CD14-positive monocyte (primary cell): ENCODE measurements at regions not wholly inside any gene's neighbourhood (a gene's known extent, or its start where the extent isn't known, plus 50 kb on each side); places are given as distances from the start of the nearest gene placed in this dataset.

ENCODE experiments used
- DNase-seq, 3 donors: peaks; one replicate each; pipeline ENCODE4 v3.0.0-alpha.2; 2011 to 2022
- H2AFZ ChIP-seq: 2 replicates; pipeline ENCODE4 v1.6.0; 2012; ENCODE audit warnings: mild to moderate bottlenecking, low read depth, low read length, inconsistent platforms; ENCODE audit not compliant: insufficient read depth, poor library complexity, severe bottlenecking
- H3K27ac ChIP-seq, 2 donors: 1 replicate in 1 of 2; 2 replicates in 1 of 2; pipeline ENCODE4 v1.5.1; 2012 to 2013; ENCODE audit warnings: low read length in 2 of 2, control low read depth in 1 of 2, inconsistent platforms in 1 of 2, low read depth in 1 of 2, mild to moderate bottlenecking in 1 of 2
- H3K27me3 ChIP-seq, 2 donors: one replicate each; pipeline versions ENCODE4 v1.6.0 to v1.6.1; 2011 to 2013; ENCODE audit warnings: low read length in 2 of 2; ENCODE audit not compliant: control insufficient read depth in 2 of 2, insufficient read depth in 2 of 2
- H3K36me3 ChIP-seq, 2 donors: replicated peaks in 1 of 2; 1 replicate in 1 of 2; 2 replicates in 1 of 2; pipeline versions ENCODE4 v1.5.1 to v1.6.1; 2012 to 2013; ENCODE audit warnings: low read length in 2 of 2, control low read depth in 1 of 2, inconsistent platforms in 1 of 2, mild to moderate bottlenecking in 1 of 2; ENCODE audit not compliant: insufficient read depth in 2 of 2, control insufficient read depth in 1 of 2
- H3K4me1 ChIP-seq, 2 donors: 1 replicate in 1 of 2; 2 replicates in 1 of 2; pipeline versions ENCODE4 v1.5.1 to v1.6.1; 2012 to 2013; ENCODE audit warnings: low read length in 2 of 2, control low read depth in 1 of 2, inconsistent platforms in 1 of 2, mild to moderate bottlenecking in 1 of 2, moderate library complexity in 1 of 2; ENCODE audit not compliant: insufficient read depth in 2 of 2, control insufficient read depth in 1 of 2
- H3K4me2 ChIP-seq: replicated peaks from 2 replicates; pipeline ENCODE3; 2012; ENCODE audit warnings: low read length, moderate library complexity, mild to moderate bottlenecking; ENCODE audit not compliant: poor library complexity, severe bottlenecking; ENCODE audit errors: extremely low read depth
- H3K4me3 ChIP-seq, 3 experiments: fragments of 200-600 bp in 1 of 3; sonication (generic) in 1 of 3; replicated peaks in 1 of 3; 1 replicate in 2 of 3; 2 replicates in 1 of 3; pipeline ENCODE4 v1.5.1; 2011 to 2013; ENCODE audit warnings: low read length in 3 of 3, mild to moderate bottlenecking in 3 of 3, control low read depth in 2 of 3, low read depth in 2 of 3, inconsistent platforms in 1 of 3, moderate library complexity in 1 of 3
- H3K79me2 ChIP-seq: 2 replicates; pipeline ENCODE4 v1.6.0; 2012; ENCODE audit warnings: mild to moderate bottlenecking, control low read depth, inconsistent platforms, low read length, moderate library complexity; ENCODE audit not compliant: insufficient read depth
- H3K9ac ChIP-seq: 2 replicates; pipeline ENCODE4 v1.6.0; 2017; ENCODE audit warnings: low read length, mild to moderate bottlenecking; ENCODE audit not compliant: insufficient read depth, poor library complexity, severe bottlenecking
- H3K9me3 ChIP-seq, 2 donors: replicated peaks in 1 of 2; 1 replicate in 1 of 2; 2 replicates in 1 of 2; pipeline versions ENCODE4 v1.5.1 to v1.6.1; 2012 to 2013; ENCODE audit warnings: low read length in 2 of 2, control low read depth in 1 of 2; ENCODE audit not compliant: control insufficient read depth in 1 of 2, insufficient read depth in 1 of 2
- H4K20me1 ChIP-seq: 2 replicates; pipeline ENCODE4 v1.6.0; 2012; ENCODE audit warnings: mild to moderate bottlenecking, low read length, control low read depth, moderate library complexity; ENCODE audit not compliant: insufficient read depth
- H3K27ac Mint-ChIP-seq, 7 donors: one replicate each; pipeline ENCODE4 v1.8.0; 2020; ENCODE audit warnings: mild to moderate bottlenecking in 7 of 7, mixed read lengths in 7 of 7, moderate library complexity in 6 of 7, inconsistent platforms in 2 of 7
- H3K27me3 Mint-ChIP-seq, 3 donors: one replicate each; pipeline ENCODE4 v1.8.0; 2021 to 2022; ENCODE audit warnings: low read depth in 3 of 3, mild to moderate bottlenecking in 3 of 3, mixed read lengths in 3 of 3, moderate library complexity in 3 of 3, inconsistent platforms in 1 of 3
- H3K36me3 Mint-ChIP-seq, 2 donors: one replicate each; pipeline ENCODE4 v1.8.0; 2020; ENCODE audit warnings: mixed read lengths in 2 of 2, inconsistent platforms in 1 of 2, mild to moderate bottlenecking in 1 of 2
- H3K4me1 Mint-ChIP-seq: one replicate; pipeline ENCODE4 v1.8.0; 2020; ENCODE audit warnings: mild to moderate bottlenecking, mixed read lengths
- H3K4me3 Mint-ChIP-seq, 2 donors: one replicate each; pipeline ENCODE4 v1.8.0; 2020; ENCODE audit warnings: mild to moderate bottlenecking in 2 of 2, mixed read lengths in 2 of 2, moderate library complexity in 1 of 2
- H3K9me3 Mint-ChIP-seq, 7 donors: one replicate each; pipeline ENCODE4 v1.8.0; 2020 to 2022; ENCODE audit warnings: mixed read lengths in 7 of 7, mild to moderate bottlenecking in 6 of 7, moderate library complexity in 6 of 7, inconsistent platforms in 2 of 7
- CTCF ChIP-seq: fragments of 200-600 bp; IDR thresholded peaks from one replicate; pipeline ENCODE4 v1.8.0; 2022; ENCODE audit warnings: antibody characterized with exemption, mild to moderate bottlenecking
- WGBS: methylation state at CpG from one replicate; pipeline ENCODE4 v1.1.5; 2013; ENCODE audit warnings: missing lambda C conversion rate; ENCODE audit not compliant: insufficient coverage; 5-methylcytosine and 5-hydroxymethylcytosine counted together
- intact Hi-C, 2 donors: fragments of 100-400 bp; cut with micrococcal nuclease; formaldehyde crosslinking; loops; one replicate each; pipeline versions ENCODE4 v1.15.0 to v1.15.1; 2023

- Mint-ChIP-seq H3K9me3 (no peaks in the 10 kb centered on the region), H3K27me3 (peaks cover 0 to 3% (median 2%) of the 10 kb centered on the region in 3 donors), H3K36me3 (no peaks in the 10 kb centered on the region), H3K27ac (peak overlapping the region in 1 of 7 donors; percentile 24), H3K4me1 (no peaks in the 10 kb centered on the region), H3K4me3 (no peak overlapping the region)
- Histone ChIP-seq H2AFZ (no peak overlapping the region), H4K20me1 (no peaks in the 10 kb centered on the region), H3K9ac (no peak overlapping the region), H3K79me2 (no peaks in the 10 kb centered on the region), H3K27ac (no peak overlapping the region), H3K36me3 (no peaks in the 10 kb centered on the region), H3K4me2 (no peak overlapping the region), H3K4me1 (no peaks in the 10 kb centered on the region), H3K4me3 (no peak overlapping the region), H3K27me3 (no peaks in the 10 kb centered on the region), H3K9me3 (no peaks in the 10 kb centered on the region)
- no peak for TF ChIP-seq CTCF
- WGBS, result 93% methylated on average over 2 of the region's 2 CpGs
- DNase-seq, result no peak
- intact Hi-C loops, result no loop called here
These were observed 479.7 kb downstream of the RPS24 start for GRCh38 chr10:78513330-78513729.

- no peak overlapping the region for H2AFZ ChIP-seq
- H3K9ac ChIP-seq, result no peak overlapping the region
- no peaks in the 10 kb centered on the region for H3K36me3 ChIP-seq
- DNase-seq, result no peak
- H3K9me3 ChIP-seq, result no peaks in the 10 kb centered on the region
- intact Hi-C loops, result no loop called here
- H3K79me2 ChIP-seq, result no peaks in the 10 kb centered on the region
- Mint-ChIP-seq H3K4me1 (no peaks in the 10 kb centered on the region), H3K27me3 (peaks cover 0 to 4% (median 2%) of the 10 kb centered on the region in 3 donors), H3K36me3 (no peaks in the 10 kb centered on the region), H3K9me3 (no peaks in the 10 kb centered on the region), H3K27ac (no peak overlapping the region), H3K4me3 (no peak overlapping the region)
- 90% methylated on average over 3 of the region's 3 CpGs for WGBS
- H4K20me1 ChIP-seq, result no peaks in the 10 kb centered on the region
- no peaks in the 10 kb centered on the region for H3K4me1 ChIP-seq
- H3K27me3 ChIP-seq, result no peaks in the 10 kb centered on the region
- H3K4me2 ChIP-seq, result no peak overlapping the region
- no peak overlapping the region for H3K27ac ChIP-seq
- no peak for TF ChIP-seq CTCF
- no peak overlapping the region for H3K4me3 ChIP-seq
These were observed 480.3 kb downstream of the RPS24 start for GRCh38 chr10:78513986-78514385.
